Anterior cingulate cortex (tissue), 58 donors: ENCODE measurements at regions not wholly inside any gene's neighbourhood (a gene's known extent, or its start where the extent isn't known, plus 50 kb on each side); places are given as distances from the start of the nearest gene placed in this dataset.
"Not testable (repeated sequence)": the region's sequence is repeated elsewhere in the genome, so short reads cannot be mapped to it uniquely, and the experiment has no call there.

ENCODE experiments used
- DNase-seq, 58 donors: peaks; one replicate each; lab custom pipeline; 2025; lab: John Stamatoyannopoulos, UW

GRCh38 chr10:125257521-125258108 is 97.3 kb upstream of the CTBP2 start:
- no peak for DNase-seq

GRCh38 chr10:125256026-125256425 is 95.7 kb upstream of the CTBP2 start:
- DNase-seq, result no peak

DNA sequence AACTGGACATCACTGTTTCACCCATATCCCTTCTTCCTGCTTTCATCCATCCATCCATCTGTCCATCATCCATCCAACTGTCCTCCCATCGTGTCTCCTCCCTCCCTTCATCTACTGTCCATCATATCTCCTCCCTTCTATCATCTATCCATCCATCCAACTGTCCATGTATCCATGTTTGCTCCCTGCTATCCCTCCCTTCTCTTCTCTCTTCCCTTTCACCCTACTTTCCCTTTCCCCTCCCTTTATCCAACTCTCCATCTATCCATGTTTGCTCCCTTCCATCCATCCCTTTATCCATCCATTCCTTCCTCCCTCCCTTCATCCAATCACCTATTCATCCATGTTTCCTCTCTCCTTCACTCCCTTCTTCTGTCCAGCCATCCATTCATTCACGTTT is 92.6 kb upstream of the CTBP2 start:
- no peak for DNase-seq

GRCh38 chr10:125250834-125251233 is 90.5 kb upstream of the CTBP2 start:
- DNase-seq, result not testable (repeated sequence)

GRCh38 chr10:125249948-125250347 is 89.6 kb upstream of the CTBP2 start:
- no peak for DNase-seq

DNA sequence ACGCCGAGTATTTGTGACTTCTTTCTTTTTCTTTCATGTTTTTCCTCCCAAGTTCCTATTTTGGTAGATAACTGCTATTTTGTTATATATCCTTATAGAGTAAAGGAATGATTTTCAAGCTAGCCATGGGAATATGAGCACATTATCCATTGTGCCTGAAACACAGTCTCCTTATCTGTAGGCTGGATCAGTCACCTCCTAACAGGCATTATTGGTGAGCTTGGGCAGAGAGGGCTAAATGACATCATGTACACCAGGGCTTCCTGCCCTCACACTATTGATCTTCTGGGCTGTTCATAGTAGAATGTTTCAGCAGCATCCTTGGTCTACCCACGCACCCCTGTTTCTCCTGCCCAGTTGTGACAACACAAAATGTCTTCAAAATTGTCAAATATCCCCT is 88.1 kb upstream of the CTBP2 start:
- DNase-seq, result no peak

DNA sequence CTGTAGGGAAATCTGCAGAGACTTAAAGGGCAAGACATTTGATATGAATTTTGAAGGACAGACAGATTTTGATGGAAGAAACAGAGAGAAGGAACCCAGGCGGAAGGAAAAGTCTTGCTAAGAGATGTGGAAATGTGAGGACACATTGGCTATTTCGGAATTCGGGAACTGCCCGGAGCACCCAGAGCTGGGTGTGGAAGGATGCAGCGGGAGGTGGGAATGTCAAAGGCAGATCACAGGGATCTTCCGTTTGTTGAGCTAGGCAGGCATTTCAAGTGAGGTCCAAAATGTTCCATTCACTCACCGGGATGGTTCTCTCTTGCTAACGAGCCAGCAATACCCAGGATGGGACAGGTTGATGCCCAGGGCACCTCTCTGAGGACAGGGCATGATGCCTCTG is 87.2 kb upstream of the CTBP2 start:
- DNase-seq, result no peak

DNA sequence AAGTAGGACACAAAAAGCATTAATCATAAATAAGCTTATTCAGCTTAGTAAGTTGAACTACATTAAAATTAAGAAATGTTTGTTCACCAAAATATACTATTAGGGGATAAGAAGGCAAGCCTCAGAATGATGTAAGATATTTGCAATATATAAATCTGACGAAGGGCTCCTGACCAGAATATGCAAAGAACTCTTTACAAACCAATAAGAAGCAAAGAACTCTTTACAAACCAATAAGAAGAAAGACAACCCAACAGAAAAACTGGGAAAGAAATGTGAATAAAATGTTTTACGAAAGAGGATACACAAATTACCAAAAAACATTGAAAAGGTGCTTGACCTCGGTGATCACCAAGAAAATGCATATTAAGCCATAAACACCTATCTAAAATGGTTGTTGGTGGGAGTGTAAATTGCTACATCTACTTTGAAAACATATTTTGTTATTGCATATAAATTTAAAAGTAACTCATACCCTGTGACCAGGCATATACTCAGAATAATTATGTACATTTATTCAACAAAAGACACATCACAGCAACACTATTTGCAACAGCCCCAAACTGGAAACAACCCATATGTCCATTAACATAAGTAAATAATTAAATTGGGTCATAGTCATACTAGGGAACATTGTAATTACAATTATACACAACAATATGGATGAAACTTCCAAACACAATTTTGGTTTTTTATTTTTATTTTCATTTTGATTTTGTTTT is 83.3 kb upstream of the CTBP2 start:
- DNase-seq, result no peak

DNA sequence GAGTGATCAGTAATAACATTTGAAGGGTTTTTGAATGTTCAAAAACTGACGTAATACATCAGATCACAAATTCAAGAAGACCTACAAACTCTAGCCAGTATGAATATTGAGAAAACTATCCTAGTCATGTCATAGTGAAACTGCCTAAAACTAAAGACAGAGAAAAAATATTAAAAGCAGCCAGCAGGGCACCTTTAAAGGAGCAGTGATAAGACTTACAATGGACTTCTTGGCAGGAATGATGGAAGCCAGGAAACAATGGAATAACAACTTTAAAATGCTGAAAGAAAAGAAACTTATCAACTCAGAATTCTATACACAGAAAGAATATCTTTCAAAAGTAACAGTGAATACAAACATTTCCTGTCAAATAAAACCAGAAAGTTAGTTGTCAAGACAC is 78.3 kb upstream of the CTBP2 start:
- no peak for DNase-seq

- DNase-seq, result no peak
These were observed 75.7 kb upstream of the CTBP2 start for GRCh38 chr10:125236091-125236490.

DNA sequence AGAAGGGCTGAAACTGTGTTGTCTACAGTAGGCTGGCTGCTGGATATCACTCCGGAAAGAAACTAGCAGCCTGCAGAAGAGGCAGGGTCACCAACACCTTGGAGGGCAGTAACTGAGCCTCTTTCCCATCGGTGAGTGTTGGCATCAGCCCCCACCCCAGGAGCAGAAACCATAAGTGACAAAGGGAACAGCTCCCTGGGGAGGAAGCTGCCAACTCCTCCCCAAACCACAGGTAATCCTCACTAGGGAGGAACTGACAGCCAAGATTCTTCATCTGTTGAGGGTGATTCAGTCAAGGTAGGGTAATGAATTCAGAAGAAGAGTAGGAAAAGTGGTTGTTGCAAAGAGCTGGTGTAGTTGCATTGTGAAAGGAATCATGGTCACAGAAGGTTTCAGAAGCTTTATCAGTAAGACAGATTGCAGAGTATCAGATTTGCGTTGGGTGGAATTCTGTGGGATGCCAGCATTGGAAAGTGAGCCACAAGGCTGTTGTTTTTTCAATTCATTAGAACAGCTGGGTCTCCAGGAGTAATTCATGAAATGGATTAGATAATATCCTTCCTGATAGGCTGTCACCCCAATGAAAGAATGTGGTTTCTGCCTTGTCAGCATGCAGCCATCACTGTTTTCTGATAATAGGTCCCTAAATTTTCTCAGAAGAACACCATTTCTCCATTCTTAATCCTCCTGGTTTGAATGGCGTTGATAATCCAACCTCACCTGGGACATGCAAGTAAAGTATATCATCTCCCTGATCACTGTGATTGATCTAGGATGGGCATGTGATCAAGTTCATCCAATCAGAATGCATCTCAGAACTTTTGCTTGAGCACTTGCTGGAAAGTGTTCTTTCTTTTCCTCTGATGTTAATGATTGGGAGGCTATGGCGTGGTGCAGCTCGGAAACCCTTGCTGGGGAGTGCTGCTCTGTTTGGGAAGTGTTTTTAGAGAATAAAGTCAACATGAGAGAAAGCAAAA is 75.0 kb upstream of the CTBP2 start:
- DNase-seq, result no peak

DNA sequence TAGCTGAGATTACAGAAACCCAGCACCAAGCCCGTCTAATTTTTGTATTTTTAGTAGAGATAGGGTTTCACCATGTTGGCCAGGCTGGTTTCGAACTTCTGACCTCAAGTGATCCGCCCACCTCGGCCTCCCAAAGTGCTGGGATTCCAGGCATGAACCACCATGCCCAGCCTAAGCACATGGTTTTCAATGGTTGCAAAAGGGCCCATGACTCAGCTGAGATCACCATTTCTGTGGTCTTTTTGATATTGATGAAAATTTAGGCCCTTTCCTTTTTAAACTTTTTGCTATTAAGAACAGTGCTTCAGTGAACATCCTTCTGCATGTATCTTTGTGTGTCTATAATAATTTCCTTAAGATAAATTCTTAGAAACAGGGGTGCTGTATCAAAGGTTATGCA is 74.2 kb upstream of the CTBP2 start:
- not testable (repeated sequence) for DNase-seq

DNA sequence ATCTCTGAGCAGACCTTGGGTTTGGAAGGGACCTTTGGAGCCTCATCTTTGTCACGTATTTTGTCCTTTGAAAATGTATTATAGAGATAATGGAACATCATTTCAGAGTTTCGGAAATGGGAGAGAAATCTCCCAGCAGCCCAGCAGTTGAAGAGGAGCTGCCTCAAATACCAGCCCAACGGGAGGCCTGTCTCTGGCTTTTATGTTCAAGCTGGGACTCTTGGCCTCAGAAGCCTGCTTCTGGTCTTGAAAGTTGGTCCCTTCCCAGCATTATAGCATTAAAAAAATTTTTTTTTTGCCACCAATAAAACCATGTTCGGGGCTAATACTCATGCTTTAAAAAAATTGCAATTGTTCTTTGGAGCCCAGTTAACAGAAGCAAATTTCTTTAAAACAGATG is 73.4 kb upstream of the CTBP2 start:
- DNase-seq, result no peak

GRCh38 chr10:125232841-125233240 is 72.5 kb upstream of the CTBP2 start:
- no peak for DNase-seq

DNA sequence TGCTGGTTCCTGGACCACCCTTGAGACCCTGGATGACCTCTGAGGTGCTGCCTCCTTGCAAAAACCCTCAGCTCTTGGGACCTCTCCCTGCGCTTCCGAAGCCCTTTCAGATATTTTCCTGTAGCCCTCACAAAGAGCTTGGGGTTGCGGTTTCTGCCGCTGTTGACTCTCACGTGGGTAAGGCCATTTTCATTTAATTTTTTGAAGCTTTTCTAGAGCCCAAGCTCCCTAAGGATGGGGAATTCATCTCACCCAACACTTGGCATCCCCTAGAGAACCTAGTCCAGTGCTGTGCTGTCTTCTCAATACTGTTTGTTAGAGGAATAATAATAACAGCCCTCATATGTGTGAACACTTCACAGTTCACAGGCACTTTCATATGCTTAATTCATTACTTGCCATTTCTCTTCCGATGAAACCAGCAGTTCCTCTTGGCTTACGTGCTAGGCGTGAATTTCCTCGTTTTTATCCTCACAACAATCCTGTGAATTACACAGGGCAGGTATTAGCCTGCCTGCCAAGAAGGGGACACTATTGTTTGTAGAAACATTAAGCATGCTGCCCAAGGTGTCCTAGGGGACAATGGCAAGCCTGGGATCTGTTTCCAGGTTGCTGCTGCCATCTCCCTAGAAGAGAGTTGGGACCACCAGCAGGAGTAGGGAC is 71.6 kb upstream of the CTBP2 start:
- no peak for DNase-seq

GRCh38 chr10:125231116-125231812 is 70.9 kb upstream of the CTBP2 start:
- DNase-seq, result no peak

DNA sequence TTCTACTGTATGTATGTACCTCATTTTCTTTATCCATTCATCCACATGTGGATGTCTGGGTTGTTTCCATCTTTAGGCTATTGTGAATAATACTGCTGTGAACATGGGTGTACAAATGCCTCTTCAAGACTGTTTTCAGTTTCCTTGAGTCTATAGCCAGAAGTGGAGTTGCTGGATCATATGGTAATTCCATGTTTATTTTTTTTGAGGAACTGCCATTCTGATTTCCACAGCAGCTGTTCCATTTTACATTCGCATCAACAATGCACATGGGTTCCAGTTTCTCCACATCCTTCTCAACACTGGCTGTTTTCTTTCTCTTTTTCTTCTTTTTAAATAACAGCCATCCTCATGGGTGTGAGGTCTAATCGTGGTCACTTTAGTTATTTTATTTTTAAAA is 69.9 kb upstream of the CTBP2 start:
- DNase-seq, result no peak

DNA sequence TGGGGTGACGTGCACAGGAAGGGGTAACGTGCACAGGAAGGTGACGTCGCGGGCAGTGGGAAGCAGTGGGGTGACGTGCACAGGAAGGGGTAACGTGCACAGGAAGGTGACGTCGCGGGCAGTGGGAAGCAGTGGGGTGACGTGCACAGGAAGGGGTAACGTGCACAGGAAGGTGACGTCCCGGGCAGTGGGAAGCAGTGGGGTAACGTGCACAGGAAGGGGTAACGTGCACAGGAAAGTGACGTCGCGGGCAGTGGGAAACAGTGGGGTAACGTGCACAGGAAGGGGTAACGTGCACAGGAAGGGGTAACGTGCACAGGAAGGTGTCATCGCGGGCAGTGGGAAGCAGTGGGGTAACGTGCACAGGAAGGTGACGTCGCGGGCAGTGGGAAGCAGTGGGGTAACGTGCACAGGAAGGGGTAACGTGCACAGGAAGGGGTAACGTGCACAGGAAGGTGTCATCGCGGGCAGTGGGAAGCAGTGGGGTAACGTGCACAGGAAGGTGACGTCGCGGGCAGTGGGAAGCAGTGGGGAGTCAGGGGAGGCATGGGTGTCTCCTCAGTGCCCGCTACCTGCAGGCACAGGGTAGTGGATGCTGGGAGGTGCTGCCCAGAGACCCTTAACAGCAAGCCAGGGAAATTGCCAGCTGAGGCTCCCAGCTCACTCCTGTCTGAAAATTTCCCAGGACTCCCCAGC is 68.0 kb upstream of the CTBP2 start:
- DNase-seq, result not testable (repeated sequence)

DNA sequence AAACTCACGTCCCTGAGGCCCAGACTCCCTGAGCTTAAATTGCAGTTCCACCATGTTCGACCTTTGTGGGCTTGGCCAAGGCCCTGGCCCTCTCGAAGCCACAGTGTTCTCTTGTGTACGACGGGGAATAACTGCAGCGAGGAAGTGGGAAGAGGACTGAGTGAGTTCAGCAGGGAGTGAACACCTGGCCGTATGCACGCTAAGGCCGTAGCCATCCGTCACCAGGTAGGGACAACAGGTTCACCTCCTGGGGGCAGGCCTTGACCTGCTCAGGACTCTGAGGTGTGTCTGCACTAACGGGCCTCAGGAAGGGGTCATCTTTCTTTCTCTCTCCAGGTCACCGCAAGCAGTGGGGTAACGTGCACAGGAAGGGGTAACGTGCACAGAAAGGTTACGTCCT is 67.2 kb upstream of the CTBP2 start:
- no peak for DNase-seq

GRCh38 chr10:125226823-125227222 is 66.5 kb upstream of the CTBP2 start:
- DNase-seq, result no peak
